WTC11 (cell line): ENCODE measurements at regions not wholly inside any gene's neighbourhood (a gene's known extent, or its start where the extent isn't known, plus 50 kb on each side); places are given as distances from the start of the nearest gene placed in this dataset.

ENCODE experiments used
- ATF2 ChIP-seq: sonication (generic); formaldehyde crosslinking; IDR thresholded peaks from 2 replicates; pipeline ENCODE4 v1.8.1; 2022; ENCODE audit warnings: low read depth, missing genetic modification reagents, borderline replicate concordance
- CTCF ChIP-seq: fragments of 200-600 bp; IDR thresholded peaks from 2 replicates; pipeline ENCODE4 v1.8.0; 2022; ENCODE audit warnings: antibody characterized with exemption
- E2F1 ChIP-seq: sonication (generic); formaldehyde crosslinking; IDR thresholded peaks from 2 replicates; pipeline ENCODE4 v1.8.0; 2022; ENCODE audit warnings: mild to moderate bottlenecking, missing genetic modification reagents
- NR2C2 ChIP-seq: sonication (generic); formaldehyde crosslinking; IDR thresholded peaks from 2 replicates; pipeline ENCODE4 v1.8.0; 2022; ENCODE audit warnings: mild to moderate bottlenecking, missing genetic modification reagents
- SMAD4 ChIP-seq: sonication (generic); formaldehyde crosslinking; IDR thresholded peaks from 2 replicates; pipeline ENCODE4 v1.8.0; 2022; ENCODE audit warnings: mild to moderate bottlenecking, missing genetic modification reagents
- SP1 ChIP-seq: sonication (generic); formaldehyde crosslinking; conservative IDR thresholded peaks from 2 replicates; pipeline ENCODE4 v1.8.1; 2022; ENCODE audit warnings: missing genetic modification reagents
- ZNF512 ChIP-seq: sonication (generic); formaldehyde crosslinking; IDR thresholded peaks from 2 replicates; pipeline ENCODE4 v1.8.1; 2022; ENCODE audit warnings: missing genetic modification reagents, borderline replicate concordance

GRCh38 chr4:129917651-129918050 is 821.7 kb downstream of the C4orf33 start:
- TF ChIP-seq CTCF (no peak), SP1 (no peak), ATF2 (no peak), ZNF512 (CRISPR knock-in tag) (no peak), SMAD4 (CRISPR knock-in tag) (no peak), E2F1 (no peak), NR2C2 (CRISPR knock-in tag) (no peak)
